ENCODE measurements at regions not wholly inside any gene's neighbourhood (a gene's known extent, or its start where the extent isn't known, plus 50 kb on each side); places are given as distances from the start of the nearest gene placed in this dataset.
"Not testable (repeated sequence)": the region's sequence is repeated elsewhere in the genome, so short reads cannot be mapped to it uniquely, and the experiment has no call there.

- Histone ChIP-seq H3K27me3 (replicated peaks; ENCODE audit: control insufficient read depth, insufficient read depth, low read length) (no peaks in the 10 kb centered on the region; the same call in 1 of the 2 replicates), H3K4me3 (replicated peaks; ENCODE audit: low read depth, low read length) (no peak overlapping the region), H3K36me3 (ENCODE audit: control insufficient read depth, insufficient read depth, low read length) (no peaks in the 10 kb centered on the region)
- no peak for DNase-seq (ENCODE audit: extremely low read depth, insufficient read length)
- no peak for TF ChIP-seq CTCF (IDR thresholded peaks at IDR 0.05; ENCODE audit: insufficient read depth, low read length, poor library complexity, severe bottlenecking)
These were observed 272.0 kb downstream of the LNPK start for GRCh38 chr2:175730050-175730449.

DNA sequence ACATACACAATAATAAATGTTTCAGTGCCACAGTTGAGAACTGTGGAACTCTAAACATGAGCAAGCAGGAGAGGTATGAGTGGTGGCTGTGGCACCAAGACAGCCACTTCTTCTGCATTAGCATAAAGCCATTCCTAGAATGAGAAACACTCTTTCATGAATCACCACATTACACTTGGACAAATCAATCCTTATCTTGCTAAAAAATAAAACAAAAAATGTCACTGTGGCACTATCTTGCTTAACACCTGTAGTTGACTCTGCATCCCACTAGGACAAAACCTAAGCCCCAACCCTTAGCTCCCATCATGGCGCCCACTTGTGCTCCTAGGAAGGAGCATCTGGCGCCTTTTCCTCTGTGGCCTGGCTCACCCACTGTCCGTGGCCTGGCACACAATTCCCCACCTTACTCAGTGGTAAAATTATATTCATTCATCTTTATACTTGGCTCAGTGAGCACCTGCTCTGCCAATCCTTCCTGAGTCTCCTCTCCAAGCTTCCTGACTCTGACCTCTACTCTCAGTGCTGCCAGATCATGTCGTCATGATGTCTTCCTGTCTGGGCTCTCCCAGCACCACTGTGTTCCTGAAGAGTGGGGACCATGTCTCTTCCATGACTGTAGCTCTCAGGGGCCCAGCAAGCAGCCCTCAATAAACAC lies 272.9 kb downstream of the LNPK start:
- Histone ChIP-seq H3K27me3 (replicated peaks; ENCODE audit: control insufficient read depth, insufficient read depth, low read length) (no peaks in the 10 kb centered on the region; the same call in 1 of the 2 replicates), H3K36me3 (ENCODE audit: control insufficient read depth, insufficient read depth, low read length) (no peaks in the 10 kb centered on the region), H3K4me3 (replicated peaks; ENCODE audit: low read depth, low read length) (no peak overlapping the region)
- no peak for TF ChIP-seq CTCF (IDR thresholded peaks at IDR 0.05; ENCODE audit: insufficient read depth, low read length, poor library complexity, severe bottlenecking)
- no peak for DNase-seq (ENCODE audit: extremely low read depth, insufficient read length)

DNA sequence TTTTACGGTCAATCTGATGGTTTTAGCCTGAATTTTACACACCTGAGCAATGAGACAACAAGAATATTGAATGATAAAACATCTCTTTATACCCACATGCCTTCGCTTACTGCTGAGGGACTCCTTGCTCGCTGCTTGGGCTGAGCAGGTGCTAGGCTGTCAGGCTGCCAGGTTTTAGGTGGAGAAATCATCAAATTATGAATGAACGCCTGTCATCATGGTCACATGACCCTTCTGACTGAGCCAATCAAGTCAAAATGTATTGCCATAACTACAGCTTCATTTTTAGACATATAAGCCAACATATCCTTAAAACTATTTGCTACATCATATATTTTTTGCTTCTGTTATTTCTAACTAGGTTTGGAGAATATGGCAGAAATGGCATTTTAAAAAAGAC lies 274.0 kb downstream of the LNPK start:
- DNase-seq (ENCODE audit: extremely low read depth, insufficient read length), result no peak
- Histone ChIP-seq H3K27me3 (replicated peaks; ENCODE audit: control insufficient read depth, insufficient read depth, low read length) (no peaks in the 10 kb centered on the region), H3K36me3 (ENCODE audit: control insufficient read depth, insufficient read depth, low read length) (no peaks in the 10 kb centered on the region), H3K4me3 (replicated peaks; ENCODE audit: low read depth, low read length) (no peak overlapping the region)
- no peak for TF ChIP-seq CTCF (IDR thresholded peaks at IDR 0.05; ENCODE audit: insufficient read depth, low read length, poor library complexity, severe bottlenecking)

GRCh38 chr2:175726223-175726622 lies 275.8 kb downstream of the LNPK start:
- TF ChIP-seq CTCF (IDR thresholded peaks at IDR 0.05; ENCODE audit: insufficient read depth, low read length, poor library complexity, severe bottlenecking), result no peak
- DNase-seq (ENCODE audit: extremely low read depth, insufficient read length), result no peak
- H3K36me3 ChIP-seq (ENCODE audit: control insufficient read depth, insufficient read depth, low read length), result no peaks in the 10 kb centered on the region
- H3K27me3 ChIP-seq (replicated peaks; ENCODE audit: control insufficient read depth, insufficient read depth, low read length), result no peaks in the 10 kb centered on the region
- H3K4me3 ChIP-seq (replicated peaks; ENCODE audit: low read depth, low read length), result no peak overlapping the region

- TF ChIP-seq CTCF (IDR thresholded peaks at IDR 0.05; ENCODE audit: insufficient read depth, low read length, poor library complexity, severe bottlenecking), result no peak
- no peaks in the 10 kb centered on the region for H3K27me3 ChIP-seq (replicated peaks; ENCODE audit: control insufficient read depth, insufficient read depth, low read length)
These were observed 292.8 kb downstream of the LNPK start for GRCh38 chr2:175709248-175709647.

GRCh38 chr2:175707322-175707721 lies 294.7 kb downstream of the LNPK start:
- no peak overlapping the region for H3K4me3 ChIP-seq (replicated peaks; ENCODE audit: low read depth, low read length)
- no peak for DNase-seq (ENCODE audit: extremely low read depth, insufficient read length)
- TF ChIP-seq CTCF (IDR thresholded peaks at IDR 0.05; ENCODE audit: insufficient read depth, low read length, poor library complexity, severe bottlenecking), result no peak
- no peaks in the 10 kb centered on the region for H3K36me3 ChIP-seq (ENCODE audit: control insufficient read depth, insufficient read depth, low read length)
- H3K27me3 ChIP-seq (replicated peaks; ENCODE audit: control insufficient read depth, insufficient read depth, low read length), result no peaks in the 10 kb centered on the region

More at GRCh38 chr2:175709248-175709647, 292.8 kb downstream of the LNPK start:
- Histone ChIP-seq H3K4me3 (replicated peaks; ENCODE audit: low read depth, low read length) (no peak overlapping the region), H3K36me3 (ENCODE audit: control insufficient read depth, insufficient read depth, low read length) (no peaks in the 10 kb centered on the region)
- DNase-seq (ENCODE audit: extremely low read depth, insufficient read length), result no peak

GRCh38 chr2:175704568-175704967 lies 297.5 kb downstream of the LNPK start:
- H3K36me3 ChIP-seq (ENCODE audit: control insufficient read depth, insufficient read depth, low read length); DNase-seq (ENCODE audit: extremely low read depth, insufficient read length); H3K4me3 ChIP-seq (replicated peaks; ENCODE audit: low read depth, low read length); H3K27me3 ChIP-seq (replicated peaks; ENCODE audit: control insufficient read depth, insufficient read depth, low read length): not testable (repeated sequence)

Data from GM06990 (cell line).